SW480 (cell line): ENCODE measurements at regions not wholly inside any gene's neighbourhood (a gene's known extent, or its start where the extent isn't known, plus 50 kb on each side); places are given as distances from the start of the nearest gene placed in this dataset.

Experiments
- DNase-seq: peaks from one replicate; pipeline ENCODE4 v3.0.0-alpha.2; 2016; ENCODE audit warnings: low spot score

GRCh38 chr9:107064378-107064777 lies 201.4 kb downstream of the ZNF462 start:
- no peak for DNase-seq

DNA sequence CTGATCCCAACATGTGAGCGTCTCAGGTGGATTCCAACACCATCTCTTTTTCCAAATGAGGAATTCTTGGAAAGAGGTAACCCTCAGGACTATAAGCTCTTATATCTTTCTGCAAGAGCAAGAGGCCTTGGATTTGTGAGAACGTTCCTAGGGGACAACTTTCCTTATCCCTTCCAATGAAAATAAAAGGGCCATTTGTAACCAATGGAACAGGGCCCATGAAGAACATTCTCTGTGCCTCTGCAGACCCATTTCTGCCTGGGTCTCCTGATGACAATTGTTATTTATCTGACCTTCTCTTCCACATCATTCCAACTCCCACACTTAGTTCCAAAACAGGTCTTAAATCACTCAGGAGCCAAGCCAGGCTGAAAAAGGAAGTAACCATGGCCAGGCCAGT lies 202.6 kb downstream of the ZNF462 start:
- DNase-seq: no peak

DNA sequence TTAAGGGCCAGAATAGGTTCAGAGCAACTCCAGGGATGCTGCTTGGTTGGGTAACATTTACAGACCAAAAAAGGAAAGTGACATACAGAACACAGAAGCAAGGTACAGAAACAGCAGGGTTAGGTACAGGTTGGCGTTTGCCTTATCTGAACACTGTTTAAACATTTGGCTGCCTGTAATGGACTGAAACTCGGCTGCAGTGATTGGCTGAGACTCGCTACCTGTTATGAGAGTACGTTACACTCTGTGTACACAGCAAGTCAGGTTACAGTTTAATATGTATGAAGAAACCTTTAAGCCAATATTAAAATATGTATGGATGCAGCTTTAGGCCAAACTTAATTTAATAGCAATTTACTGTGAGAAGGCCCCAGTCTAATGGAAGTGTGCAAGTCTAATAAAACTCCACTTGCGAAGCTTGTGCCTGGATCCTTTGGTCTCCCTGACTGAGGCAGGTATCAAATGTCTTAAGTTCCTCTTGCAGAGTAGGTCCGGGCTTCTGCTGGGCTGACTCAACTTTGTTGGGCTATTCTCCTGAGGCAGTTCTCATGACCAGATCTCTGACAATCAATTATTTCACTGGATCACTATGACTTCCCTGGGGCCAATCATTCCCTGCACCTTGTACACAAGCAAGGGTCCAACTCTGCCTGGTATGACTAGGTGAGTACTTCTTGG lies 204.9 kb downstream of the ZNF462 start:
- DNase-seq: no peak

DNA sequence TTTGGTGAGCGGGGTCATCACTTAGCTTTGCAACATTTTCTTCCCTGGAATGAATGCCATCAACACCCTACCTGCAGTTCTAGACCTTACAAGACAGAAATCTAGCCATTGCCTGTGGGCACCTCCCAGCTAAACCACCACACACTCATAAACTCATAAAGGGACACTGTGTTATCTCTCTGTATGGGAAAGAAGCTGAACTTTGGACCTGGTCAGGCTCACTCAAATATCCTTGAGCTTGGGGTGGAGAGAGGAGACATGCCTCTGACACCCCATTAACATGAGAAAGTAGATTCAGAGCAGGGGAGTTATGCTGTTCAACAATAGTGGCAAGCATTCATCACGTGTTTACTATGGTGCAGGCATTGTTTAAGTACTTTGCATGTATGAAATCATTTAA lies 205.6 kb downstream of the ZNF462 start:
- DNase-seq: peak; percentile 17

- DNase-seq: no peak
Measured at GRCh38 chr9:107070586-107070985, 207.6 kb downstream of the ZNF462 start.

DNA sequence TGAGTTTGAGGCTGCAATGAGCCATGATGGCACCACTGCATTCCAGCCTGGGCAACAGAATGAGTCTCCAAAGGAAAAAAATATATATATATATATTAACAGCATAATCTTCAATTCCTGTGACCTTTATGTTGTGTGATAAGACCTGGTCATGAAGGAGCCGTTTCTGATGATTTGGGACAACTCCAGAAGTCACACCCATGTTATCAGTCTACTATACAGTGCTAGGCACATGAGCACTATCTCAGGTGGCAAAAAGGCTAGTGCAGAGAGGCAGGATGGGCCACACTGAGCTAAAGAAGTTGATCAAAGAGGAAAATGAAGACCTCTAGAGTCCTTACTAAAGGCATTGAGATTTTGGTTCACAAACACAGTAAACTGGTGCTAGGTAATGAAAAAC lies 205.0 kb upstream of the RAD23B start:
- DNase-seq: no peak

GRCh38 chr9:107079589-107079988 lies 203.5 kb upstream of the RAD23B start:
- DNase-seq: no peak

DNA sequence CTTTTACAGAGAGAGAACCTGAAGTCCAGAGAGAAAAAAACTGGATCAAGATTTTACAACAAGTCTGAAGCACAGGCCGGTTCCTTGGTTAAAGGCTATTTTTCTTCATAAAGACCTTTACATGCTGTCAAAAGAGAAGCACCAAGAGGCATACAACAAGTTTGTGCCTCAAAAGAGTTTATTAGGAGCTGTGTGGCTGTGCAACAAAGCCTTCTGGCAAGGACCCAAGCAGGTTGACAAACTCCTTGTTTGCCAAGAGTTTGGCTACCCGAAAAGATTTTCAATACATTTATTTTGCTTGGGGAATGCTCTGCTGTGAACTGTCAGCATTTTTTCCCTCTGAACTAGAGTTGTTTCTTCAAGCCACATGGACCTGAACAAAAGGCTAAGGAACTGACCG lies 202.9 kb upstream of the RAD23B start:
- no peak for DNase-seq

DNA sequence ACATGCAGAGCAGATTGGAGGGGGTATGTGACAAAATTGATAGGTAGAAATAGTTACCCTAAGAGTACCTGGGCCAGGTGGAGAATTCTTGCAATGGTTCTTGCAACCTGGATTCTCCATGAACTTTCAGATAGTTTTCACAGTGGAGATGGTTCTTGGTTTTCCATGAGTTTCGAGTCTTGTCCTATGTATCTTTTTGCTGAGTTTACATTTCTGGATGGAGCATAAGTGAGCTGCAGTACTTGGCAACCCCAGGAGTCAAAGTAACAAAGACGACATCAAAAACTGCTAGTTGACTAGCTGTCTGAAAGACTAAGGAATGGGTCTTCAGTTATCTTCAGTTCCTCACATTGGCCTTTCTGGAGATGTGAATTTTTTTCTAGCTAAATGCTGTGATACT lies 196.6 kb upstream of the RAD23B start:
- DNase-seq: no peak

DNA sequence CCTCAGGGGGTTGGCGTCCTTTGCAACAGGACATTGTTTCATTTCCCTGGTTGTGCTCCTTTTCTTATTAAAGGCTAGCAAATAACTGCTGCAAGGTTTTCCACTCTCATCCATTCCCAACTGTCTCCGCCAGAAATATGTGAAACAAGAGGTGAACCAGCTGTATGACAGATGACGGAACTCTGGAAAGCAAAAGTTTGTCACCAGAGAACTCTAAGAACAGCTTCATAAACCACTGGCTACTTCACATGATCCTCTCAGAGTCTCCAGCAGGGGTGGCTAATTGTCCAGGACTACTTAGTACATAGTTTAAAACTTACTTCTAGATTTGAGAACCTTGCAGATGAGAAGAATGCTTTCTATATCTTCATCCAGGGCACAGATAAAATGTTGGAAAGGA lies 195.9 kb upstream of the RAD23B start:
- no peak for DNase-seq

GRCh38 chr9:107090218-107090617 lies 192.9 kb upstream of the RAD23B start:
- no peak for DNase-seq

DNA sequence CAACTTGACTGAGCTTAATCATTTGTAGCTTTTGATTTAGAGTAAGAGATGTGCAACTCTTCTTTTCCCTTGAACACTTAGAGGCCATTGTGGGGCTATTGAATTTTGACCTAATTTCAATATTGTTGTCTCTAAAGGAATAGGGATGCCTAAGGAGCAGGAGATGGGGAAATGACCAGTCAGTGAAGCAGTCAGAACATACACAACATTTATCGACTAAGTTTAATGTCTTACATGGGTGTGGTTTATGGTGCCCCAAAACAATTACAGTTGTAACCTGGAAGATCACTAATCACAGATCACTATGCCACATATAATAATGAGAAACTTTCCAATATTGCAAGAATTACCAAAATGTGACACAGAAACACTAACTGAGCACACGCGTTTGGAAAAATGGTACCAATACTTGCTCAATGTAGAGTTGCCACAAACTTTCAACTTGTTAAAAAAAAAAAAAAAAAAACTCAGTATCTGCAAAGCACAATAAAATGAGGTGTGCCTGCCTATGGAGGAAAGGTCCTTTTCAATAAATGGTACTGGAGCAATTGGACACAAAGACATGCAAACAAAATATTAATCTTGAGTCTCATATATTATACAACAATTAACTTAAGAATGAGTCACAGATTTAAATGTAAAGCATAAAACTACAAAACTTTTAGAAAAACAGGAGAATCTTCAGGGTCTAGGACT lies 189.6 kb upstream of the RAD23B start:
- DNase-seq: no peak

DNA sequence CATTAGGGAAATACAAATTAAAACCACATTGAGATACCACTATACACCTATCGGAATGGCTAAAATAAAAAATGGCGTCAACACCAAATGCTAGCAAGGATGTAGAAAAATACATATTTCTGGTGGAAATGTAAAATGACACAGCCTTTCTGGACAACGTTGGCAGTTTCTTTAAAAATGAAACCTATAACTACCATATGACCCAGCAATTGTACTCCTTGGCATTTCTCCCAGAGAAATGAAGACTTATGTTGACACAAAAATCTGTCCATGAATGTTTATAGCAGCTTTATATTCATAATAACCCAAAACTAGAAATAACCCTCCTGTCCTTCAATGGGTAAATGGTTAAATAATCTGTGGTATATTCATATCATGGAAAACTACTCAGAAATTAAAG lies 188.7 kb upstream of the RAD23B start:
- no peak for DNase-seq

- DNase-seq: no peak
Measured at GRCh38 chr9:107100591-107100990, 182.5 kb upstream of the RAD23B start.

DNA sequence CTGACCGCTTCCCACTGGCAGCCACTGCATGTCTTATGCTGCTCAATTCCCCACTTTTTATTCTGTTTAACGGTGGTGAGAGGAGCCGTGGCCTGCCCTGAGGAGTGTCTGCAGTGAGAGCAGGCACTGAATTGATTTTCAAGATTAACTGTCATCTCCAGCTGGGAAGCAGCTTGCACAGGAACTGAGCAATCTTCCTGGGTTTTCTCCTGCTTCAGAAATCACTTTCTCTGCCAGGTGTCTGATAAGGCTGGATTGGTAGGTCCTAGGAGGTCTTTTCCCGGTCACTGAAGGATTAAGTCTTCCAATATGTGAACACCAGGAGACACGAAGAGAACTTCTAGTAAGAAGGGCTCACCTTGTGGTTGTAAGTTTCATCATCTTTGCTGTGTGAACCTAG lies 181.1 kb upstream of the RAD23B start:
- DNase-seq: no peak

DNA sequence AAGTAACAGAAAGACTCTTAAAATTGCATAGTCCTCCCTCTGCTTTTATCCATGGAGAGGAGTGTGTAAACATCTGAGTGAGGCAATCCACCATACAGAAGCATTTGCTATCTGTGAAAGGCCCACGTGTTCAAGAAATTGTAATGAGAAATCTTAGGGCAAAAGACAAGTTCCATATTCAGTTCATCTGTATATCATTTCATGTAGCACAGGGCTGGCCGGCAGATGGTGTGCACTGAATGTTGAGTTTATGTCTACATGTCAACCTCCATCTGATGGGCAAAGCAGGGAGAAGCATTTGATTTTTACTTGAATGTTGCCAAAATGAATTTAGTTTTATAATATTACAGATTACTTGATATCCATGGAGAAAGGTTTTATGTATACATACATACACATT lies 179.5 kb upstream of the RAD23B start:
- no peak for DNase-seq

DNA sequence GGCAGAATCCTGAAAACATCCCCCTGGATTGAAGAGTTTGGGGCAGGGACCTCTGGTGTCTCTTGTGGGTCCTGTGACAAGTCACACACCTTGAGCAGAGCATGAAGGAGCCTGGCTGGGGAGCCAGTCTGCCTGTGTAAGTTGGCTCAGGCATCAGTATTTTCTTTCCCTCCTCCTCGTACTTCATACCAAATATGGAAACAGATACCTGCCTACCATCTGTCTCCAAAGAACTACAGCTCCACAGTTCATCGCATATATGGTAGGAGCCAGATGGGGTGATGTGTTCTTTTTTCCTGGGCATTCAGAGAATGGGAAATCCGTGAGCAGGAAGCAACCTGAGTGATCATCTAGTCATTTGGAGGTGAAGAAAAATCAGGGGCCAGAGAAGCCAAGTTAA lies 177.3 kb upstream of the RAD23B start:
- DNase-seq: no peak

- no peak for DNase-seq
Measured at GRCh38 chr9:107106416-107106815, 176.7 kb upstream of the RAD23B start.

DNA sequence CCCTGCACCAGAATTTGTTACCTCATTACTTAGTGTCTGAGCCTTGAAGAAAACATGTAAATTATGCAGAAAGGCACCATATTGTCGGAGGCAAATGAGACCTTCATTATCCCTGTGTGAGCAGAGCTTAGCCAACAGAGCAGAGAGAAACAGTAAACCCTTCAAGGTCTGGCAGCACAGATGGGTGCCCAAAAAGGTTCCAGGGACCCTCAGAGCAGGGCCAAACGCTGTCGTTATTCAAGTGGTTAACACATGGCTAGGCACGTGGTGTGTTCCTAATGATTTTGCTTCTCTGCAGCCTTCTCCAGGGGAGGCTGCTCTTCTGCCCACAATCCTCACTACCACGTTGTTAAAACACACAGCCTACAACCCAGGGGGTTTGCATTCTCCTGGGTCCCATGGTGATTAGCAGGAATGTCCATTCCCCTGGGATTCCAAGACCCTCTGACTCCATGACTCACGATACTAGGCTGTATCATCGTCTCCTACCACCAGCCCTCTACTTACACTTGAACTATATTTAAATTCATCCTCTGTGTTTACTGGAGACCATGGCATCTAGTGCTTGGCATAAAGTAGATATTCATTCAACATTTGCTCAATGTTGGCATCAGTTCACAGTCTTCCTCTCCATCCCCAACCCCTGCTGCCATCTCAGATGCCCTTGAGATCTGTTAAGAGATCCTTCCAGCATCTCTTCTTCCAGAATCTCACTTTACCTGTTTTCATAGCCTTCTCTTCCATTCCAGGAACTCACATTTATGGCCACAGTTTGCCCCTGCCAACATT lies 174.5 kb upstream of the RAD23B start:
- DNase-seq: no peak

DNA sequence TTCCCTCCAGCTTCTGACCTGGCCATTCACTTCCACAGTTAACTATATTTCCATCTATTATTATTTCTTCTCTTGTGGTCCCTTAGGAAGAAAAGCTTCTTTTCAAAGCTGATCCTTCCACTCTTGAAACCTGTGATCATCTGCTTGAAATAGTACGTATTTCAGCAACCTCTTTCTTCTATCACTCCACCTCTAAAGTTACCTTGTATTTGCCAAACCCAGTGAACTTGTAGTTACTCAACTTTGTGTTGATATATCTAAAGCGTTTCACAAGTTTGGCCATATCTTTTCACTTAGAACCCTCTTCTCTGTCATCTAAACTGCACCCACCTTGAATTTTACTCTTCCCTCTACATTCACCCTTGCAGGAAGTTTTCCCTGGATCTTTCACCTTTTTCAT lies 173.8 kb upstream of the RAD23B start:
- no peak for DNase-seq

GRCh38 chr9:107110153-107110552 lies 172.9 kb upstream of the RAD23B start:
- no peak for DNase-seq

DNA sequence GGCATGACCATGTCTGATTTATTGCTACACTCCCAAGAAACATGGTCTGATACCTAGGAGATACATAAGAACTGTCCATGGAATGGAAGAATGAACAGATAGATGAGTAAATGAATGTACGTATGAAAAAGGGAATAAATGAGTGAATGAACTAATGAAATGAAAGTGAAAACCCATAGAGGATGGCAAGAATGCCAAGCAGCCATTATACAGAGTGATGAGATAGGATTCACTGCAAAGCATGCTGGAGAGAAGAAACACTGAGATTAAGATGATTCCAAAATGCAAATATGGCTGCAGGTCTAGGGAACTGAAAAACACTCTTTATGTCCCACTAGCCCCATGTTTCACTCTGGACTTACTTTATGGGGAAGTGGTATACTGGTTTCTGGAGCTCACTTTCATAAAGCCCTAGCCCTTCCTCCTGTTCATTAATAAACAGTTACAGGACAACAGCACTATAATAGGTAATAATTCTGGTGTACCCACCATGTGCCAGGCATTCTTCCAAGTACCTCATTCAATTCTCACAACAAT lies 170.3 kb upstream of the RAD23B start:
- DNase-seq: no peak
